ENCODE measurements at regions not wholly inside any gene's neighbourhood (a gene's known extent, or its start where the extent isn't known, plus 50 kb on each side); places are given as distances from the start of the nearest gene placed in this dataset.

DNA sequence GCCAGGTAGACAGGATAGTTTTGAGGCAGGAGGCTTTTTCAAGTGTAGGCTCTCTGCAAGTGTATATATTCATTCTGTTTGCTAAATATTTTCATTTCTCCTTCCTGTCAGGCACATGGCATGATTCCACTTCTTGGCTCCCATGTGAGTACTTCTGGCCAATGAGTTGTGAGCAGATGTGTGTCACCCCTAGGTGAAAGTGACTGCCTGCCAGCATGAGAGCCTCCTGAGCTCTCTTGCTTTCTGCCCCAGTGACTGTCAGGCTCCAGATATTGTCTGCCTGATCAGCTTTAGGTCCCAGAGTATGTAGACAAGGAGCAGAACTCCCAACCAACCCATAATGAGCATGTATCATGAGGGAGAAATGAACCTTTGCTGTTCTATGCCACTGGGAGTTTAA, 257.6 kb upstream of the NPY start:
- H3K27ac ChIP-seq, result no peak overlapping the region
- no peak for TF ChIP-seq POLR2A (IDR thresholded peaks at IDR 0.05)
- no peak for TF ChIP-seq CTCF (IDR thresholded peaks at IDR 0.05)
- H3K36me3 ChIP-seq, result no peaks in the 10 kb centered on the region
- H3K4me1 ChIP-seq, result no peaks in the 10 kb centered on the region
- H3K4me3 ChIP-seq, result no peak overlapping the region
- H3K27me3 ChIP-seq, result no peaks in the 10 kb centered on the region
- no peak for DNase-seq
- H3K9me3 ChIP-seq, result no peaks in the 10 kb centered on the region

DNA sequence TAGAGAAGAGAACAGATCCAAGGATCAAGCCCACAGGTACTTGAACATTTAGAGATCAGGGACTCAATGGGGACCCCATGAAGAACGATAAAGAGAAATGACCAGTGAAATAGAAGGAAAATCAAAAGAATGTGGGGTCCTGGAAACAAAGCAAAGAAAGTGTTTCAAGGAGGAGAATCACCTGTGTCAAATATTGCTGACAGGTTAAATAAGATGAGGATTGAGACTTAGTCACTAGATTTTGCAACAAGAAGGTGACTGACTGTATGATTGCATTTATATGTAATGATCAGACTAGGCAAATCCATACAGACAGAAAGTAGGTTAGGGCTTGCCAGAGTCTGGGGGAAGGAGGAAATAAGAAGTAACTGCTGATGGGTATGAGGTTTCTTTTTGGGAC, 254.9 kb upstream of the NPY start:
- Histone ChIP-seq H3K4me3 (no peak overlapping the region), H3K27me3 (no peaks in the 10 kb centered on the region), H3K36me3 (no peaks in the 10 kb centered on the region), H3K9me3 (no peaks in the 10 kb centered on the region), H3K4me1 (no peaks in the 10 kb centered on the region), H3K27ac (no peak overlapping the region)
- TF ChIP-seq POLR2A (IDR thresholded peaks at IDR 0.05), result no peak
- no peak for TF ChIP-seq CTCF (IDR thresholded peaks at IDR 0.05)
- DNase-seq, result no peak

- no peak for TF ChIP-seq POLR2A (IDR thresholded peaks at IDR 0.05)
- TF ChIP-seq CTCF (IDR thresholded peaks at IDR 0.05), result no peak
- no peak for DNase-seq
- H3K27ac ChIP-seq, result no peak overlapping the region
- H3K36me3 ChIP-seq, result no peaks in the 10 kb centered on the region
- no peak overlapping the region for H3K4me3 ChIP-seq
- no peaks in the 10 kb centered on the region for H3K27me3 ChIP-seq
- no peaks in the 10 kb centered on the region for H3K4me1 ChIP-seq
- no peaks in the 10 kb centered on the region for H3K9me3 ChIP-seq
Observed at GRCh38 chr7:24034251-24034650, 249.7 kb upstream of the NPY start.

DNA sequence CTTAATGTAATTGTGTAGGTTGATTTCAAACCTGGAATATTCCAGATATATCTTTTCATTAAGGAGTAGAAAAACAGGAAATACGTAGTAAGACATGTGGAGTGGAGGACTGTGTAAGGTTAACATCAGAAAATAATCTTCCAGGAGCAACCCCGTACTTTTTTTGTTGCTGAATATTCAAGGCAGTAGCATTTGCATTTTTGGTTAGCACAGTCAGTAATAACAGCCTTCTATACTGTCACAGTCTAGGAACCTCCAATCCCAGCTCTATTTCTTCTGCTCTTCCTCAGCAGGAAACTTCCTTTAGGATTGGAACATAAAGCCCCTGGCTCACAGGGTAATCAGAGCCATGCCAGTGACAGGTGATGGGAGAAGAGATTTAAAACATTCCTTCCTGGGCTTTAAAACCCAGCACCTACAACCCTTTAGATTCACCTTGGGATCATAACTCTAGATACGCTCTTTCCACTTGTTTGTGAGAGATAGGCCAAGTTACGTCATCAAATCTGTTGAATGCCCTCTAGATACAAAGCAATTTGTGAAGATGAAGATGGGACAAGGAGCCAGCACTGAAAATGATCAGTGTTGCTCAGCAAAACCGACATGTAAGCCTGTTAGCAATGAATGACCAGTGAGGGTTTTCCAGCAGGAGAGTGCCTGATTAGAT, 248.5 kb upstream of the NPY start:
- no peaks in the 10 kb centered on the region for H3K4me1 ChIP-seq
- H3K27ac ChIP-seq, result no peak overlapping the region
- TF ChIP-seq POLR2A (IDR thresholded peaks at IDR 0.05) (no peak), CTCF (IDR thresholded peaks at IDR 0.05) (no peak)
- H3K36me3 ChIP-seq, result no peaks in the 10 kb centered on the region
- H3K27me3 ChIP-seq, result no peaks in the 10 kb centered on the region
- H3K4me3 ChIP-seq, result no peak overlapping the region
- DNase-seq, result no peak
- H3K9me3 ChIP-seq, result no peaks in the 10 kb centered on the region

GRCh38 chr7:24036033-24036412, 248.0 kb upstream of the NPY start:
- Histone ChIP-seq H3K4me3 (no peak overlapping the region), H3K9me3 (no peaks in the 10 kb centered on the region), H3K4me1 (no peaks in the 10 kb centered on the region), H3K36me3 (no peaks in the 10 kb centered on the region), H3K27me3 (no peaks in the 10 kb centered on the region), H3K27ac (no peak overlapping the region)
- TF ChIP-seq POLR2A (IDR thresholded peaks at IDR 0.05) (no peak), CTCF (IDR thresholded peaks at IDR 0.05) (no peak)
- DNase-seq, result no peak

DNA sequence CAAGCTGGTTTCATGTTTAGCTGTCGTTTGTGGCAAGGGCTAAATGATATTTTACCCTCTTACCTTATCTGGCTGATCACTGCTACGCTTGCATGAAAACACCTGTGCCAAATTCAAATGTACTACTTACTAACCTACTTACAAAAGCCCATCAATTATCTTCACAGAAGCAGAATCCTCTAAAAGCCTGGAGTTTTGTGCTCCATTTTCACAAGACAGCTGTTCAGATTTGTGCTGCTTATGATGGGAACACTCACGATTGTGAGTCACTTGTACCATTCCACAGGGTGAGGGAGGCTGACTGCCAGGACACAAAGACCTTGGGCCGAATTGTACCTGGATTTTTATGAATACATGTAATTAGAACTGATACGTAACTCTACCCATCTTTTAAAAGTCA, 245.0 kb upstream of the NPY start:
- Histone ChIP-seq H3K4me3 (no peak overlapping the region), H3K27me3 (no peaks in the 10 kb centered on the region), H3K36me3 (no peaks in the 10 kb centered on the region), H3K9me3 (no peaks in the 10 kb centered on the region), H3K27ac (no peak overlapping the region), H3K4me1 (no peaks in the 10 kb centered on the region)
- TF ChIP-seq POLR2A (IDR thresholded peaks at IDR 0.05) (no peak), CTCF (IDR thresholded peaks at IDR 0.05) (no peak)
- no peak for DNase-seq
